HT1080 (cell line): ENCODE measurements at regions not wholly inside any gene's neighbourhood (a gene's known extent, or its start where the extent isn't known, plus 50 kb on each side); places are given as distances from the start of the nearest gene placed in this dataset.
A peak's percentile ranks its signal among the peaks of the same experiment; 100 is the strongest.

Experiments
- DNase-seq: peaks from one replicate; pipeline ENCODE4 v3.0.0-alpha.2; 2015; ENCODE audit warnings: low read depth

DNA sequence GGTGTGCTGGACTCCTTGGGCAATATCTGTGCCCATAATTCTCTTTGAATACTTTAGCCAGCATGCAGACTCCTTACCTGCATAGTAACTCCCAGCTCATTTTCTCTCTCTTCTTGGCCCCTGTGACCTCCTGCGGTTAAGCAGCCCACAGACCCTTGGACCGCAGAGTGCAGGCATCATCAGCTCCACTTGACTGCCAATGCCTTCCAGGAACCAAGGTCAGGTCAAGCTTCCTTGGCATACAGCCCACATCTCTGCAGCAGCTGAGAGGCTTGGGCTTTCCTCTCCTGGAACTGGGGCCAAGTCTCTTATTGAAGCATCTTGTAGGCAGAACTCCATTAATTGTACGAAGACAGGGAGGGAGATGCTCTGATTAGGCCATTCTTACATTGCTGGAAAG, 130.1 kb upstream of the PIEZO2 start:
- peak; percentile 6 for DNase-seq

DNA sequence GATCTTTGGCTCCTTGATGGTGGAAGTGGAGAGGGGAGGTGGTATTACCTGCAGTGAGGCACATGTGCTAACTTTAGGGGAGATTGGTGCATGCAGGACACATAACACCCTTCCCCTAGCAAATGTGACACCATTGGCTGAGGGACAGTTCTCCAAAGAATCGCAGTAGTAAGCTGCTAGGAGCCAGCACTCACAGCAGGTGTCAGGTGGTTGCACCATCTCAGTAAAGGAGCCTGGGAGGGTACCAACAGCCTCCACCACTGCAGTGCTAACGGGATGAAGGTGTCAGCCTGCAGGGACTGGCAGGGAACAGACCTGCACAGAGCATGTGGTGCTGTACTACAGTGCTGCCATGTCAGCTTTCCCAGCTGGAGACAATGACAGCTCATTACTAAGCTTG, 127.3 kb upstream of the PIEZO2 start:
- DNase-seq = no peak

DNA sequence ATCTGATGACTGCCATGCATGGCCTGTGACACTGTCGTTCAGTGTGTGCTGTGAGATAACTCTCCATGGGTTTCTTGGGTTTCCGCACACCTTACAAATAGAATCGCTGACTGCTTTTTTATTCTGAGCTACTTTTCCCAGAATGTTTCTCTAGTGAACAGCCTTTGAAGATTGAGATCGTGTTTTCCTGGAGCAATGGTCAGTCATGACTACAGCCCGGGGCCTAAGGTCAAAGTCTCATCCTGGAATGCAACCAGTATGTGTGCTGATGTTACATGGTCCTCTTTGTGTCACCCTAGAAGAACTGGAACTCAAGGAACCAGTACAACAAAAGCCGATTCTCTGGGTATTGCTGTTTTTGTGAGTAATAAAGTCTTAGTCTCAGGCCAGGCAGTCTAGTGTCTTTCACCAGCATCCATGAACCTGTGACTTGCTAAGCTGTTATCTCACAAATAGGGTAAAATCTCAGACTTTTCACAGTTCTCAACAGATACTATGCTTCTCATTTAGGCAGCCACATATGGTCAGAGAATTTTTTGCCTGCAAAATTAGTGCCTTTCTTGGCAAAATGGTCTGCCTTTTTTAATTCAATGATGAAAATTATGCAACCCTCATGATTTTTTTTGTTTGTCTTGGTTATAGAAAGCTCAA, 124.9 kb upstream of the PIEZO2 start:
- DNase-seq = no peak

DNA sequence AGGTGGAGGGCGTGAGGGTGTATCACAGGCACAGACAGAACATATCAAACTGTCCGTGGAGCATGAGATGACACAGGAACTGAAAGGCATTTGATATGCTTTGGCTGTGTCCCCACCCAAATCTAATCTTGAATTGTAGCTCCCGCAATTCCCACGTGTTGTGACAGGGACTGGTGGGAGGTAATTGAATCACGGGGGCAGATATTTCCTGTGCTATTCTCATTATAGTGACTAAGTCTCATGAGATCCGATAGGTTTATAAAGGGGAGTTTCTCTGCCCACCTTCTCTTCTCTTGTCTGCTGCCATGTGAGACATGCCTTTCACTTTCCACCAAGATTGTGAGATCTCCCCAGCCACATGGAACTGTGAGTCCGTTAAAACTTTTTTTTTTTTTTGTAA, 123.1 kb upstream of the PIEZO2 start:
- no peak for DNase-seq

GRCh38 chr18:11271954-11272353, 122.6 kb upstream of the PIEZO2 start:
- DNase-seq = no peak

- DNase-seq = no peak
These were observed 119.9 kb upstream of the PIEZO2 start for GRCh38 chr18:11269257-11269656.

- DNase-seq = no peak
These were observed 119.4 kb upstream of the PIEZO2 start for GRCh38 chr18:11268741-11269233.

GRCh38 chr18:11268153-11268552, 118.8 kb upstream of the PIEZO2 start:
- DNase-seq = no peak

- no peak for DNase-seq
These were observed 117.6 kb upstream of the PIEZO2 start for GRCh38 chr18:11266781-11267480.

GRCh38 chr18:11261486-11261885, 112.1 kb upstream of the PIEZO2 start:
- DNase-seq = no peak

- no peak for DNase-seq
These were observed 111.6 kb upstream of the PIEZO2 start for GRCh38 chr18:11260961-11261461.

- no peak for DNase-seq
These were observed 110.2 kb upstream of the PIEZO2 start for GRCh38 chr18:11259469-11260150.

- no peak for DNase-seq
These were observed 108.8 kb upstream of the PIEZO2 start for GRCh38 chr18:11258039-11258610.

GRCh38 chr18:11256251-11256650, 106.9 kb upstream of the PIEZO2 start:
- no peak for DNase-seq

DNA sequence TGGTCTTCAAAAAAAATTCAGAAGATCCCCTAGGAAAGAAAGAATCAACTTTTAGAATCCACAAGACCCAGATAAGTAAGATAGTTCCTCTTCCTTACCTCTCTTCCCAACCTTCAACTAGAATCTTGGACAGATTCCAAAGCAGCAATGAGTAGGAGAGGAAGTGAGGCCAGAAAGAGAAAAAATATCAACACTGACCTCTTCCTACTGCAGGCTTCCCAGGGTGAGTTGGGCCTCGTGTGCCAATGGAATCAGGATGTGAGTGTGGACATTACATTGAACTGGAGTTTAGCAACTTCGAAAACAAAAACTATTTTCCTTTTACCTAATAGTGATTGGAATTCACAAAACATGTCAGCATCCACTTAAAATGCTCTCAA, 102.5 kb upstream of the PIEZO2 start:
- peak; percentile 49 for DNase-seq

DNA sequence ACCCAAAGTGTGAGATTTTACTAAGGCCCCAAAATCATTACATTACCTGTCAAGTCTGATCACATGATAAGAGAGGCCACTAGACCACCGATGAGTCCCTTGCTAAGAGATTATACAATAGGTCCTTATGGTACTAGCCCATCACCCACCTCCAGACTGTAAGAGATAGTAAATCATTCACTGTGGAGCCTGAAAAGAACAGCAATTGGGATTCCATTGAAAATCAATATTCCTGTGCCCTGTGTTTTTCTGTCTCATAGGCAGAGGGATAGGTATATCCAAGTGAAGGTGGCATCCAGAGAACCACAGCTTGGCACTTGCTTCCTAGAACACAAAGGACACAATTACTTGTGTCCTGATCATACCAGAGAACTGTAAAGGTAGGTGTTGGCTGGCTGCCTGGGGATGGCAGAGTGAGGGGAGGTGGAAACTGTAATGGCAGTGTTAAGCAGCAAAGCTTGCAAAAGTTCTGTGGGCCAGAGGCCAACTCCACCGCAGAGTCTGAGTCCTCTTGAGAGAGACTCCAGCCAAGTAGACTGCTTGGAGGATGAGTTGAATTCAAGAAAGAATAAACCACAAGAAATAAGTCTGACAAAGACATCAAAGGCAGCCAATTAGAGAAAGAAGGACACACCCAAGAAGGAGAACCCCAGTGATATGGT, 102.0 kb upstream of the PIEZO2 start:
- DNase-seq = peak; percentile 14

- DNase-seq = no peak
These were observed 100.0 kb upstream of the PIEZO2 start for GRCh38 chr18:11249391-11249790.

GRCh38 chr18:11247381-11247970, 98.1 kb upstream of the PIEZO2 start:
- no peak for DNase-seq

GRCh38 chr18:11246495-11247300, 97.3 kb upstream of the PIEZO2 start:
- DNase-seq = no peak

DNA sequence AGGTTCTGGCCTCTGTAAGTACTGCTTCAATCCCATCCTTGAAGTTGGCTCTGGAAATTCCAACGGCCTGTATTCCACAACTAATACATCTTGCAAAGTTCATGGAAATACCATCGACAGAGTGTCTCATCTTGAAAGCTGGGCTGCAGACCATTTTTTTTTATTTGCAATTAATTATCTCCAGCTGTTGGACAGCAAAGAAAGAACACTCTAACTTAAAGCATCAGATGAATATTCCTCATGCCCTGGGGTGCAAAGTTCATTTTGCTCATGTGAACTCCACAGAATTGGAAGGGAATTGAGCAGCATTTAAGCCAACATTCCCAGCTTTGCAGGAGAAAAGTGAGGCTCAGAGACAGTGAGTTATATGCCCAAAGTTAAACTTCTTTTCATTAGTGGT, 96.5 kb upstream of the PIEZO2 start:
- DNase-seq = no peak
